GM23338 (cell line): ENCODE measurements at regions not wholly inside any gene's neighbourhood (a gene's known extent, or its start where the extent isn't known, plus 50 kb on each side); places are given as distances from the start of the nearest gene placed in this dataset.

ENCODE experiments used
- ATAC-seq: fragments of 200-7000 bp; cut with Tn5 transposase; 3 replicates; pipeline ENCODE4 v1.9.1; 2020
- DNase-seq: peaks from one replicate; pipeline ENCODE4 v3.0.0-alpha.2; 2015; ENCODE audit warnings: low spot score
- H2AFZ ChIP-seq: fragments of 200-600 bp; sonication (generic); 2 replicates; pipeline ENCODE4 v1.8.0; 2016; ENCODE audit warnings: antibody characterized with exemption, mild to moderate bottlenecking, moderate library complexity
- H3F3A ChIP-seq: fragments of 200-600 bp; sonication (generic); replicated peaks from 2 replicates; pipeline ENCODE4 v1.8.0; 2017; ENCODE audit warnings: antibody characterized with exemption, mixed run types, low read depth
- H3K27ac ChIP-seq: fragments of 200-600 bp; sonication (generic); 2 replicates; pipeline ENCODE4 v1.6.1; 2016; ENCODE audit warnings: low read depth
- H3K27me3 ChIP-seq: fragments of 200-600 bp; sonication (generic); 2 replicates; pipeline ENCODE4 v1.8.0; 2016; ENCODE audit warnings: mild to moderate bottlenecking, mixed run types, moderate library complexity; ENCODE audit not compliant: insufficient read depth
- H3K36me3 ChIP-seq: fragments of 200-600 bp; sonication (generic); 2 replicates; pipeline ENCODE4 v1.8.0; 2016; ENCODE audit warnings: mild to moderate bottlenecking; ENCODE audit not compliant: insufficient read depth
- H3K4me1 ChIP-seq: fragments of 200-600 bp; sonication (generic); 2 replicates; pipeline ENCODE4 v1.8.0; 2016; ENCODE audit warnings: mild to moderate bottlenecking, moderate library complexity; ENCODE audit not compliant: insufficient read depth
- H3K4me2 ChIP-seq: fragments of 200-600 bp; sonication (generic); 2 replicates; pipeline ENCODE4 v1.7.1; 2017; ENCODE audit warnings: mixed run types
- H3K4me3 ChIP-seq: fragments of 200-600 bp; sonication (generic); 2 replicates; pipeline ENCODE4 v1.6.1; 2016; ENCODE audit warnings: mixed run types
- H3K79me2 ChIP-seq: fragments of 200-600 bp; sonication (generic); replicated peaks from 2 replicates; pipeline ENCODE4 v1.8.0; 2017; ENCODE audit warnings: mild to moderate bottlenecking; ENCODE audit not compliant: insufficient read depth
- H3K9me2 ChIP-seq: fragments of 200-600 bp; sonication (generic); 2 replicates; pipeline ENCODE4 v1.8.0; 2017; ENCODE audit not compliant: insufficient read depth
- H4K20me1 ChIP-seq: fragments of 200-600 bp; sonication (generic); replicated peaks from 2 replicates; pipeline ENCODE4 v1.8.0; 2017; ENCODE audit warnings: mild to moderate bottlenecking; ENCODE audit not compliant: insufficient read depth
- H3K27ac Mint-ChIP-seq: 2 replicates; pipeline ENCODE4 v1.8.0; 2020; ENCODE audit warnings: inconsistent platforms, mild to moderate bottlenecking, moderate library complexity, mixed read lengths
- H3K27me3 Mint-ChIP-seq: 3 replicates; pipeline ENCODE4 v1.8.0; 2022; ENCODE audit warnings: low read depth, mild to moderate bottlenecking, moderate library complexity, mixed read lengths, inconsistent platforms; ENCODE audit not compliant: insufficient read depth, poor library complexity
- H3K36me3 Mint-ChIP-seq: 3 replicates; pipeline ENCODE4 v1.8.0; 2021; ENCODE audit warnings: low read depth, mild to moderate bottlenecking, inconsistent platforms, moderate library complexity, mixed read lengths
- H3K4me1 Mint-ChIP-seq: 3 replicates; pipeline ENCODE4 v1.8.0; 2020; ENCODE audit warnings: mild to moderate bottlenecking, inconsistent platforms, mixed read lengths
- H3K4me3 Mint-ChIP-seq: 3 replicates; pipeline ENCODE4 v1.8.0; 2021; ENCODE audit warnings: moderate library complexity, mild to moderate bottlenecking, inconsistent platforms, mixed read lengths
- H3K9me3 Mint-ChIP-seq: 3 replicates; pipeline ENCODE4 v1.8.0; 2020; ENCODE audit warnings: moderate library complexity, mild to moderate bottlenecking, inconsistent platforms, mixed read lengths
- CREB1 ChIP-seq: fragments of 250-450 bp; sonication (Bioruptor Pico); IDR thresholded peaks from 2 replicates; pipeline ENCODE4 v1.5.0; 2020; ENCODE audit warnings: low read depth, mild to moderate bottlenecking, moderate library complexity
- ETS1 ChIP-seq: IDR thresholded peaks from 2 replicates; pipeline ENCODE4 v1.6.1; 2016; ENCODE audit warnings: antibody characterized with exemption
- EZH2 ChIP-seq: fragments of 200-600 bp; sonication (generic); IDR thresholded peaks from one replicate; pipeline ENCODE4 v1.8.0; 2017; ENCODE audit warnings: antibody characterized with exemption, mild to moderate bottlenecking, low read depth; ENCODE audit not compliant: unreplicated experiment
- EZH2phosphoT487 ChIP-seq: fragments of 200-600 bp; sonication (generic); IDR thresholded peaks from one replicate; pipeline ENCODE4 v1.8.1; 2018; ENCODE audit warnings: antibody characterized with exemption; ENCODE audit not compliant: unreplicated experiment
- JUNB ChIP-seq: IDR thresholded peaks from one replicate; pipeline ENCODE4 v1.6.1; 2016; ENCODE audit warnings: antibody characterized with exemption; ENCODE audit not compliant: unreplicated experiment
- NANOG ChIP-seq: IDR thresholded peaks from 2 replicates; pipeline ENCODE4 v1.6.1; 2016; ENCODE audit warnings: antibody characterized with exemption, borderline replicate concordance
- POLR2AphosphoS5 ChIP-seq: IDR thresholded peaks from 2 replicates; pipeline ENCODE4 v1.6.1; 2016; ENCODE audit warnings: antibody characterized with exemption, low read depth
- STAT1 ChIP-seq: IDR thresholded peaks from one replicate; pipeline ENCODE4 v1.6.1; 2016; ENCODE audit warnings: antibody characterized with exemption; ENCODE audit not compliant: unreplicated experiment
- ZNF114 ChIP-seq: fragments of 250-450 bp; sonication (Bioruptor Pico); IDR thresholded peaks from 2 replicates; pipeline ENCODE4 v1.5.0; 2020; ENCODE audit warnings: mild to moderate bottlenecking, moderate library complexity
- ZNF331 ChIP-seq: fragments of 250-450 bp; sonication (Bioruptor Pico); IDR thresholded peaks from 2 replicates; pipeline ENCODE4 v1.5.0; 2020; ENCODE audit warnings: low read depth, mild to moderate bottlenecking, moderate library complexity
- TF ChIP-seq, protein P1 (sequence below), 2 experiments: fragments of 200-600 bp in 1 of 2; sonication (generic) in 1 of 2; conservative IDR thresholded peaks; 2 replicates each; pipeline versions ENCODE4 v1.5.1 to v1.6.1; 2016 to 2017; ENCODE audit warnings: antibody characterized with exemption in 2 of 2, low read depth in 2 of 2, mild to moderate bottlenecking in 2 of 2, moderate library complexity in 1 of 2
- TF ChIP-seq, protein P2 (sequence below): IDR thresholded peaks from one replicate; pipeline ENCODE4 v1.6.1; 2018; ENCODE audit warnings: antibody characterized with exemption; ENCODE audit not compliant: unreplicated experiment
- TF ChIP-seq, protein P3 (sequence below): fragments of 250-450 bp; sonication (Bioruptor Pico); IDR thresholded peaks from 2 replicates; pipeline ENCODE4 v1.5.0; 2020; ENCODE audit warnings: mild to moderate bottlenecking, moderate library complexity

DNA sequence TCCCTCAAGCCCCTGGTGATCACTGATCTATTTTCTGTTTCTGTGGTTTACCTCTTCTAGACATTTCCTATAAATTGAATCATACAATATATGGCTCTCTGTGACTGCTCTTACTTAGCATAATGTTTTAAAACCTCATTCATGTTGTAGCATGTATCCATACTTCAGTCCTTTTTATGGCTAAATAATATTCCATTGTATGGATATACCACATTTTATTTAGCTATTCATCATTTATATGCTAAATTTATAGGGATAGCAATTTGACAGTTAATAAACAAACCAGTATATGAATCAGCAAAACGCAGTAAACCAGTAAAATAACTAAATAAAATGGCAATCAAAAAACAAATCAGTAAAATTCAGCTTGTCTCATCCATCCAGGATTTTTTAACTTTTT is 286.1 kb upstream of the HNRNPA3 start:
- Mint-ChIP-seq H3K27ac (no peak overlapping the region), H3K27me3 (no peaks in the 10 kb centered on the region), H3K4me3 (no peak overlapping the region), H3K4me1 (no peaks in the 10 kb centered on the region), H3K9me3 (peaks cover 5% of the 10 kb centered on the region; the same call in 2 of the 3 replicates), H3K36me3 (no peaks in the 10 kb centered on the region)
- Histone ChIP-seq H3K27me3 (no peaks in the 10 kb centered on the region), H3F3A (no peaks in the 10 kb centered on the region), H4K20me1 (no peaks in the 10 kb centered on the region), H3K4me1 (no peaks in the 10 kb centered on the region), H3K79me2 (no peaks in the 10 kb centered on the region), H3K36me3 (no peaks in the 10 kb centered on the region), H3K4me3 (no peak overlapping the region), H3K9me2 (no peaks in the 10 kb centered on the region), H2AFZ (no peak overlapping the region), H3K4me2 (no peak overlapping the region), H3K27ac (no peak overlapping the region)
- ATAC-seq, result no peak
- TF ChIP-seq POLR2AphosphoS5 (no peak), EZH2 (no peak), CREB1 (CRISPR knock-in tag) (no peak), NANOG (no peak), ETS1 (no peak), STAT1 (no peak), ZNF114 (no peak), JUNB (no peak), ZNF331 (CRISPR knock-in tag) (no peak), EZH2phosphoT487 (no peak)
- TF ChIP-seq, protein P1, sequence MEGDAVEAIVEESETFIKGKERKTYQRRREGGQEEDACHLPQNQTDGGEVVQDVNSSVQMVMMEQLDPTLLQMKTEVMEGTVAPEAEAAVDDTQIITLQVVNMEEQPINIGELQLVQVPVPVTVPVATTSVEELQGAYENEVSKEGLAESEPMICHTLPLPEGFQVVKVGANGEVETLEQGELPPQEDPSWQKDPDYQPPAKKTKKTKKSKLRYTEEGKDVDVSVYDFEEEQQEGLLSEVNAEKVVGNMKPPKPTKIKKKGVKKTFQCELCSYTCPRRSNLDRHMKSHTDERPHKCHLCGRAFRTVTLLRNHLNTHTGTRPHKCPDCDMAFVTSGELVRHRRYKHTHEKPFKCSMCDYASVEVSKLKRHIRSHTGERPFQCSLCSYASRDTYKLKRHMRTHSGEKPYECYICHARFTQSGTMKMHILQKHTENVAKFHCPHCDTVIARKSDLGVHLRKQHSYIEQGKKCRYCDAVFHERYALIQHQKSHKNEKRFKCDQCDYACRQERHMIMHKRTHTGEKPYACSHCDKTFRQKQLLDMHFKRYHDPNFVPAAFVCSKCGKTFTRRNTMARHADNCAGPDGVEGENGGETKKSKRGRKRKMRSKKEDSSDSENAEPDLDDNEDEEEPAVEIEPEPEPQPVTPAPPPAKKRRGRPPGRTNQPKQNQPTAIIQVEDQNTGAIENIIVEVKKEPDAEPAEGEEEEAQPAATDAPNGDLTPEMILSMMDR (conservative IDR thresholded peaks at IDR 0.05; ENCODE audit: low read depth in 2 of 2), result no peak
- TF ChIP-seq, protein P2, sequence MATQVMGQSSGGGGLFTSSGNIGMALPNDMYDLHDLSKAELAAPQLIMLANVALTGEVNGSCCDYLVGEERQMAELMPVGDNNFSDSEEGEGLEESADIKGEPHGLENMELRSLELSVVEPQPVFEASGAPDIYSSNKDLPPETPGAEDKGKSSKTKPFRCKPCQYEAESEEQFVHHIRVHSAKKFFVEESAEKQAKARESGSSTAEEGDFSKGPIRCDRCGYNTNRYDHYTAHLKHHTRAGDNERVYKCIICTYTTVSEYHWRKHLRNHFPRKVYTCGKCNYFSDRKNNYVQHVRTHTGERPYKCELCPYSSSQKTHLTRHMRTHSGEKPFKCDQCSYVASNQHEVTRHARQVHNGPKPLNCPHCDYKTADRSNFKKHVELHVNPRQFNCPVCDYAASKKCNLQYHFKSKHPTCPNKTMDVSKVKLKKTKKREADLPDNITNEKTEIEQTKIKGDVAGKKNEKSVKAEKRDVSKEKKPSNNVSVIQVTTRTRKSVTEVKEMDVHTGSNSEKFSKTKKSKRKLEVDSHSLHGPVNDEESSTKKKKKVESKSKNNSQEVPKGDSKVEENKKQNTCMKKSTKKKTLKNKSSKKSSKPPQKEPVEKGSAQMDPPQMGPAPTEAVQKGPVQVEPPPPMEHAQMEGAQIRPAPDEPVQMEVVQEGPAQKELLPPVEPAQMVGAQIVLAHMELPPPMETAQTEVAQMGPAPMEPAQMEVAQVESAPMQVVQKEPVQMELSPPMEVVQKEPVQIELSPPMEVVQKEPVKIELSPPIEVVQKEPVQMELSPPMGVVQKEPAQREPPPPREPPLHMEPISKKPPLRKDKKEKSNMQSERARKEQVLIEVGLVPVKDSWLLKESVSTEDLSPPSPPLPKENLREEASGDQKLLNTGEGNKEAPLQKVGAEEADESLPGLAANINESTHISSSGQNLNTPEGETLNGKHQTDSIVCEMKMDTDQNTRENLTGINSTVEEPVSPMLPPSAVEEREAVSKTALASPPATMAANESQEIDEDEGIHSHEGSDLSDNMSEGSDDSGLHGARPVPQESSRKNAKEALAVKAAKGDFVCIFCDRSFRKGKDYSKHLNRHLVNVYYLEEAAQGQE, result no peak
- TF ChIP-seq, protein P3, sequence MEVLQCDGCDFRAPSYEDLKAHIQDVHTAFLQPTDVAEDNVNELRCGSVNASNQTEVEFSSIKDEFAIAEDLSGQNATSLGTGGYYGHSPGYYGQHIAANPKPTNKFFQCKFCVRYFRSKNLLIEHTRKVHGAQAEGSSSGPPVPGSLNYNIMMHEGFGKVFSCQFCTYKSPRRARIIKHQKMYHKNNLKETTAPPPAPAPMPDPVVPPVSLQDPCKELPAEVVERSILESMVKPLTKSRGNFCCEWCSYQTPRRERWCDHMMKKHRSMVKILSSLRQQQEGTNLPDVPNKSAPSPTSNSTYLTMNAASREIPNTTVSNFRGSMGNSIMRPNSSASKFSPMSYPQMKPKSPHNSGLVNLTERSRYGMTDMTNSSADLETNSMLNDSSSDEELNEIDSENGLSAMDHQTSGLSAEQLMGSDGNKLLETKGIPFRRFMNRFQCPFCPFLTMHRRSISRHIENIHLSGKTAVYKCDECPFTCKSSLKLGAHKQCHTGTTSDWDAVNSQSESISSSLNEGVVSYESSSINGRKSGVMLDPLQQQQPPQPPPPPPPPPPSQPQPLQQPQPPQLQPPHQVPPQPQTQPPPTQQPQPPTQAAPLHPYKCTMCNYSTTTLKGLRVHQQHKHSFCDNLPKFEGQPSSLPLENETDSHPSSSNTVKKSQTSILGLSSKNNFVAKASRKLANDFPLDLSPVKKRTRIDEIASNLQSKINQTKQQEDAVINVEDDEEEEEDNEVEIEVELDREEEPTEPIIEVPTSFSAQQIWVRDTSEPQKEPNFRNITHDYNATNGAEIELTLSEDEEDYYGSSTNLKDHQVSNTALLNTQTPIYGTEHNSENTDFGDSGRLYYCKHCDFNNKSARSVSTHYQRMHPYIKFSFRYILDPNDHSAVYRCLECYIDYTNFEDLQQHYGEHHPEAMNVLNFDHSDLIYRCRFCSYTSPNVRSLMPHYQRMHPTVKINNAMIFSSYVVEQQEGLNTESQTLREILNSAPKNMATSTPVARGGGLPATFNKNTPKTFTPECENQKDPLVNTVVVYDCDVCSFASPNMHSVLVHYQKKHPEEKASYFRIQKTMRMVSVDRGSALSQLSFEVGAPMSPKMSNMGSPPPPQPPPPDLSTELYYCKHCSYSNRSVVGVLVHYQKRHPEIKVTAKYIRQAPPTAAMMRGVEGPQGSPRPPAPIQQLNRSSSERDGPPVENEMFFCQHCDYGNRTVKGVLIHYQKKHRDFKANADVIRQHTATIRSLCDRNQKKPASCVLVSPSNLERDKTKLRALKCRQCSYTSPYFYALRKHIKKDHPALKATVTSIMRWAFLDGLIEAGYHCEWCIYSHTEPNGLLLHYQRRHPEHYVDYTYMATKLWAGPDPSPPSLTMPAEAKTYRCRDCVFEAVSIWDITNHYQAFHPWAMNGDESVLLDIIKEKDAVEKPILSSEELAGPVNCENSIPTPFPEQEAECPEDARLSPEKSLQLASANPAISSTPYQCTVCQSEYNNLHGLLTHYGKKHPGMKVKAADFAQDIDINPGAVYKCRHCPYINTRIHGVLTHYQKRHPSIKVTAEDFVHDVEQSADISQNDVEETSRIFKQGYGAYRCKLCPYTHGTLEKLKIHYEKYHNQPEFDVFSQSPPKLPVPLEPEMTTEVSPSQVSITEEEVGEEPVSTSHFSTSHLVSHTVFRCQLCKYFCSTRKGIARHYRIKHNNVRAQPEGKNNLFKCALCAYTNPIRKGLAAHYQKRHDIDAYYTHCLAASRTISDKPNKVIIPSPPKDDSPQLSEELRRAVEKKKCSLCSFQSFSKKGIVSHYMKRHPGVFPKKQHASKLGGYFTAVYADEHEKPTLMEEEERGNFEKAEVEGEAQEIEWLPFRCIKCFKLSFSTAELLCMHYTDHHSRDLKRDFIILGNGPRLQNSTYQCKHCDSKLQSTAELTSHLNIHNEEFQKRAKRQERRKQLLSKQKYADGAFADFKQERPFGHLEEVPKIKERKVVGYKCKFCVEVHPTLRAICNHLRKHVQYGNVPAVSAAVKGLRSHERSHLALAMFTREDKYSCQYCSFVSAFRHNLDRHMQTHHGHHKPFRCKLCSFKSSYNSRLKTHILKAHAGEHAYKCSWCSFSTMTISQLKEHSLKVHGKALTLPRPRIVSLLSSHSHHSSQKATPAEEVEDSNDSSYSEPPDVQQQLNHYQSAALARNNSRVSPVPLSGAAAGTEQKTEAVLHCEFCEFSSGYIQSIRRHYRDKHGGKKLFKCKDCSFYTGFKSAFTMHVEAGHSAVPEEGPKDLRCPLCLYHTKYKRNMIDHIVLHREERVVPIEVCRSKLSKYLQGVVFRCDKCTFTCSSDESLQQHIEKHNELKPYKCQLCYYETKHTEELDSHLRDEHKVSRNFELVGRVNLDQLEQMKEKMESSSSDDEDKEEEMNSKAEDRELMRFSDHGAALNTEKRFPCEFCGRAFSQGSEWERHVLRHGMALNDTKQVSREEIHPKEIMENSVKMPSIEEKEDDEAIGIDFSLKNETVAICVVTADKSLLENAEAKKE, result no peak
- no peak for DNase-seq
